Retina (tissue), 1 donor: ENCODE measurements at regions not wholly inside any gene's neighbourhood (a gene's known extent, or its start where the extent isn't known, plus 50 kb on each side); places are given as distances from the start of the nearest gene placed in this dataset.

Experiments
- DNase-seq: peaks from one replicate; pipeline ENCODE4 v3.0.0-alpha.2; 2016

DNA sequence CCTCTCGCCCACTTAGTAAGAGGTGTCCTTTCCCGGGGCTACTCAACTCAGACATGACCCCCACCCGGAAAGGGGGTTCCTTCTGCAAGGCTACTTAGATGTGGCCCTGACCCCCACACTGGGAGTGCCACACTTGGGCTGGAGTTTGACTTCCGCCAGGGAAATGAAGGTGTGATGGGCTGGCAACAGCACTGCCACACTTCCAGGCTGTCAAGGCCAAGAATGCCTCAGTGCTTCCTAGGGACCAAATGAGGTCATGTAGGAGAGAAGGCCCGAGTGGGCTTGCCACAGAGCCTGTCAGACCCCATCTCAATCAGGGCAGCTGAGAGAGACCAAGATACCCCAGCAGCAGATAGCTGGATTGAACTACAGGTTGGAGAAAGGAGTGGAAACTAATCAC is 55.5 kb downstream of the DRD1 start:
- no peak for DNase-seq

DNA sequence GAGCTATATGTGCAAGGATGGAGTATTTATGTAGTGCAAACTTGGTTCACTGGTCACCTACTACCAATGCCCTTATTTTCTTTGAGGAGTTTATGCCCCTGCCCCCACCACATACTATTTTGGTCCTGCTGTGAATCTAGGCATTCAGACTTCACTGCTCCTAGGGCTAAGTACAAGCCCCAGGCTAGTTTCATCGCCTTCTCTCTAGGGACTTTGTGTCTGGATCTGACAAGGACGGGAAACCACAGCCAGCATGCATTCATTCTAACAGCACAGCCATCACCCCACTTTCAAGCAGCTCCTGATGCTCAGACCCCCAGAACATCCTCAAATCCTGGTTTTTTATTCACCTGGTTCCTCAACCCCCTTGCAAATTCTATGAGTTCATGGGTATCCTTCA is 56.8 kb downstream of the DRD1 start:
- peak; percentile 28 for DNase-seq

DNA sequence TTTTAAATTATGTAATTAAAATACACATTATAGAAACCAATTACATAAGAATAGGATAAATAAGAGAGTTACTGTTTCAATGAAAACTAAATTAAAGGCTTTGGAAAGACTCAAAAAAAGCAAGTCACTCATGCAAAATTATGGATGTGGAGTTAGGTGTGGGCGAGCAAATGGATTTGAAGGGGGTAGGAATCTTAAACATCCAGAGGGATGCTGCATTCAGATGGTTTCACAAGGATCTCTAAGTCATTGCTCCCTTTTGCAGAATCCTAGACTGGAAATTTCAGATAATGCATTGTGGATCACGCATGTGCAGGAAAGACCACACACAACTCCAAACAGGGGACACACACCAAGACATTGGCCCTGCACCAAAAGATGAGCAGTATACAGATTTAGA is 57.5 kb downstream of the DRD1 start:
- DNase-seq, result no peak

DNA sequence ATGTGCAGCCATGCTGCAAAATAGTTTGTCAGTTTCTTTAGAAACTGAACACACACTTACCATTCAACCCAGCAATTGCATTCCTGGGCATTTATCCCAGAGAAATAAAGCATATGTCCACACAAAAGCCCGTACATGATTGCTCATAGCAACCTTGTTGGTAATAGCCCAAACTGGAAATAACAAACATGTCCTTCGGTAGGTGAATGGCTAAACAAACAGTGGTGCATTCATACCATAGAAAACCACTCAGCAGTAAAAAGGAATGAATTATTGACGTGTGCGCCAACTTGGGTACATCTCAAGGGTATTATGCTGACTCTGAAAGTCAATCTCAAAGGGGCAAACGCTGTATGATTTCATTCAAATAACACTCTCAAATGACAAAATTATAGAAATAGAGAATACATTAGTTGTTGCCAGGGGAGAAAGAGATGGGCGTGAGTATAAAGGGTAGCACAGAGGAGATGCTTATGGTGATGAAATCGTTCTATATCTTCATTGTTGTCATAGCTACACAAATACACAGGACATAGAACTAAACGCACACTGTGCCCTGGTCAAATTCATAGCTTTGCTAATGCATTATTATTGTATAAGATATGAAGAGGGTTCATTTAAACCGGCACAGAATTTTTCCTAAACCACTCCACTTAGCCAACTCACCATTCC is 58.2 kb downstream of the DRD1 start:
- peak; percentile 54 for DNase-seq

DNA sequence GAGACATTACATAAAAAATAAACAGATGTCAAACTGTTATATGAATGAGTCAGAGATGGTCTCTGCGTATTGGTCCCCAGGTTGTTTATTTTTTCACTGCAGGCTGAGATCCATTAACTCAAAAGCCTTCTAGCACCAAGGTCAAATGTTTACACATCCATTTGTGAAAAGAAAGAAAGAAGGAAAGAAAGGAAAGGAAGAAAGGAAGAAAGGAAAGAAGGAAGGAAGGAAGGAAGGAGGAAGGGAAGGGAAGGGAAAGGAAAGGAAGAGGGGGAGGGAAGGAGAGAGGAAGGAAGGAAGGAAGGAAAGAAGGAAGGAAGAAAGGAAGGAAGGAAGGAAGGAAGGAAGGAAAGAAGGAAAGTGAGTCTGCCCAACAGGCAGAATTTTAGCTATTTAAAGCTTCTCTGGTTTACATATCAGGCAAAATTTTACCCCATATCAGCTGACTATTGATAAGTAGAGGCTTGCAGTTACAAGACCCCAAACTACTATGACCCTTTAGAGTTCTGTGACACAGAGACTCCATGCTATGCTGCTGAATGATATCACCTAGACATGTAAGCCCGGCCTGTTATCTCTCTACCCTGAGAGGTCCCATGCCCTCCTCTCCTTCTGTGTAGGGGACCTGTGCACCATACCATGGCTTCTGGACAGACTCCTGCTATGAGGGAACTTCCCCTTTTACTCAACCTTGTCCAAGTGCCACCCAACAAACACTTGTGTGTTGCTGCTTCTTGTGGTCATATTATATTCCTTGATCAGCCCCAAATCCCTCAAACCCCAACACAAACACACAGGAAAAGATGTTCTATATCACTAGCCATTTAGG is 59.0 kb downstream of the DRD1 start:
- DNase-seq, result no peak

DNA sequence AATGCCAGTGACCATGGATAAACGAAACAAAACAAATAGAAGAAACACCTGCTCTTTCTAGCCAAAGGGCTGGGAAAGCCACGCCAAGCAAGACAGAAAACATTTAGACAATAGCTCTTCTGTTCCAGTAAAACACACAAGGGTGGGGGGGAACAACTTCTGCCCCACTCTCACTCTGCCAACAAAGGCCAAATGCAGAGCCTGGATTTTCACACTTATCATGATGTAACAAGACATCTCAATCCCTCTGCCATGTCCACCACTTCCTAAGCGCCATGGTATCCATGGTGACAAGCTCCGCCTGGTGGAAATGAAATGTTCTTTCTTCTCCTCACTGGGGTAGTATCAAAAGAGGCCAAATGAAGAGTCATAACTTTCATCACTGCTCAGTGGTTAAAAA is 60.6 kb downstream of the DRD1 start:
- DNase-seq, result peak; percentile 28

DNA sequence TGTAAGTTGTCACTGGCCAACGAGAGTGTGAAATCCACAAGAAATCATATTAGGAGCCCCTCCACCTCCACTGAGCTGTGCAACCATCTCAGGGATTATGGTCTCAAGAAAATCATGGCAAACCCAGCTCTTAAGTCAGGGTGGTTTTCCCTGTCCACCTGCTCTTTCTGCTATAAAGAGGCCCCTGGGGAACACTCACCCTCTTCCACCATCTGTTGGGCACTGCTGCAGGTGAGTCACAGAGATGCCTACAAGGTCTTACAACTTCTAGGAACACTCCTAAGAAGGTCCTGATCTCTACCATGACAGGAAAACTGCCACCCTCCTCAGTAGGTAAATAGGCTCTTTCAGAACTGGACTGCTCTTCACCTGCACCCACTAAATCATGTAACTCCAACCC is 61.8 kb downstream of the DRD1 start:
- DNase-seq, result no peak

DNA sequence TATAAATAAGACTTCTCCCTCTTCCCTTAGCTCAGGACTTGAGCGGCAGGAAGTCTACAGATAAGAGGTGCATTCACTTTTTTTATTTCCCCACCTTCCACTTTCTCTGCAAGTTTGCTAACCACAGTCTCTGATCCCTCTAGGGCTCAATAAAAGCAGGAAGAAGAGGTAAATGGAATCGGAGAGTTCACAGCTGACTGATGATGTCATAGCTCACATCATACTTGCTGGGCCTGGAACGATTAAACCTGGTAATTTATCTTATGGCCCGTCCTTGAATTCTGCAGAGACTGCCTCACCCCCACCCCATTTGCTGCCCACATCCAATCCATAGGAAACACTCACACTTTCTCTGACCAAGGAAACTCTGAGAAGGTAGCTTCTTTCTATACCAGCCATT is 62.9 kb downstream of the DRD1 start:
- no peak for DNase-seq

DNA sequence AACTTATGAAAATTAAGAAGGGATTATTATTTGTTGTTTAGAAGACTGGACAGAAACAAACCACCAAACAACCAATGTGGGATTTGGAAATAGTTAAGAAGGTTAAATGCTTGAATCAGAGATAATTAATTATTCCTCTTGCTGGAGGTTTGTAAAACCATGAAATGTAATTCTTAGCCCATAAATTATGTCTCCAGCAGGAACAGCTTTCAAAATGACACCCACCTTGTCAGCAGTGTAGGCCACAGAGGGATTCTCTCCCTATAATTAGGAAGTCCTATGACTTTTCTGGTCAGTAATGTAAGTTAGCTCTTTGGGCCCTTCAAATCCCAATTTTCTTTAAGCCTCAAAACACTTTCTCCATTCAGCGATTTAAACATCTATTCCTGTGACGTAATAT is 63.3 kb downstream of the DRD1 start:
- DNase-seq, result no peak

DNA sequence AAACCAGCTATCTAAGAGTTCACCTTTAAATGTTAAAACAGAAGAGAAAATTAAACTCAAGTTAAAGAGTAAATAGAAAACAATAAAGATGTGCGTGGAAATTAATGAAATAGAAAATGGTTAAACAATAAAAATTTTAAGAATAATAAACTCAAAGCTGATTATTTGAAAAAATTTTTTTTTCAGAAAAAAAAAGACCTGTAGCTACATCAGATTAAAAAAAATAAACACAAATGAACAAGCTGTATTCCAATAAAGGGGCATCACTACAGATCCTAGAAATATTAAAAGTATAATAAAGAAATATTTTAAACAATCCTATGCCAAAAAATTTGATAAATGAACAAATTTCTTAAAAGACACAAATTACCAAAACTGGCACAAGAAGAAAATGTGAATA is 64.1 kb downstream of the DRD1 start:
- DNase-seq, result no peak

DNA sequence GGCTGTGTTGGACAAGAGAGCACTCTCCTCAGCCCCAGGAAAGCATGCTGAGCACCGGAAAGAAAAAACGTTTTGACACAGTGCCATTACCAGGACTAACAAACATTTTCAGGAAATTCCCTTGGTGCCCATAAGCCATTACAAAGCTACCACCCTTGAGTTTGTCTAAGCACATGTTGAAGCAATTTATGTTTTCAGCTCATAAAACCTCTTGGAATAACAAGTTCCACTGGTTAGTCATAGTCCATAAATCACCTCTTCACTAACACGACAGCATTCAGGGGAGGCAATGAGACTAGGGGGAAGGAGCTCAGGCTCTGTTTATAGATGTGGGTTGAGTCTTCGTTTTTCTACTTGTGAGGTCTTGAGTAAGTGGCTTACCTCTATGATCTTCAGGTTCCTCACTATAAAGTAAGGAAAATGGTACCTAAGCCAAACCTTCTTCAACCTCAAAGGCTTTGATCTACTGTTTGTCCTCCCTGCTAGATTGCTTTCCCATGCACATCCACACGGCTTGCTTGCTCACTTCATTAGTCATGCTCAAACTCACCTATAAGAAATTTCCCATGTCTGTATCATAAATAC is 65.4 kb downstream of the DRD1 start:
- no peak for DNase-seq

DNA sequence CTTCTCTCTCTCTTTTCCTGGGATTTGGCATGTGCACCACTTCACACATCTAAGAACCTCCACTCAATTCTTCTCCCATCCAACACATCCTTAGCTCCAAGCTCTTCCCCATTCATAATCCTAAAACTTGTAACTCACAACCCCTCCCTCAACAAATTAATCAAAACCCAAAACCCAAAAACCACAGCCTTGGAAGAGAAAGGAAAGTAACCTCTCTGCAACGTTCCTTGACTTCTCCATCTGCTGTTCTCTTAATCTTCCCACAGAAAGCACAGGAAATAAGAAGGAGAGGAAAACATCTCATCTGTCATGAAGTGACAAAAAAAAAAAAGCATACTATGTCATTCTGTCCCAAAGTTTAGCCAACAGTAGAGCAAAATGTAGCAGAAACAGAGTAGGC is 66.2 kb downstream of the DRD1 start:
- DNase-seq, result no peak

DNA sequence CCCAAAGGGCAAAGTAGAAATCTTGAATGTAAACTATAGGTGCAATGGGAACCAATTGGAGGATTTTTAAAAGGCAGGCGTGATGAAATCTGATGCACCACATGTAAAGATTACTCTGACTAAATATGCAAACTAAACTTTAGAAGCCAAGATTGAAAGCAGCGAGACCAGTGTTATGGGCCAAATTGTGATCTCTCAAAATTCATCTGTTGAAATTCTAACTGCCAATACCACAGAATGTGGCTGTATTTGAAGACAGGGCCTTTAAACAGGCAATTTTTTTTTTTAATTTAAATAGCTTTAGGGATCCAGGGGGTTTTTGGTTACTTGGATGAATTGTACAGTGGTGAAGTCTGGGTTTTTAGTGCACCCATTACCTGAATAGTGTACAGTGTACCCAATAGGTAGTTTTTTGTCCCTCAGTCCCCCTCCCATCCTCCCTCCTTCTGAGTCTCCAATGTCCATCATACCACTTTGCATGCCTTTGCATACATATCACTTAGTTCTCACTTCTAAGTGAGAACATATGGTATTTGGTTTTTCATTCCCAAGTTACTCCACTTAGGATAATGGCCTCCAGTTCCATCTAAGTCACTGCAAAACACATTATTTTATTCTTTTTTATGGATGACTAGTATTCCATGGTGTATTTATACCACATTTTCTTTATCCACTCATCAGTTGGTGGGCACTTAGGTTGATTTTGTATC is 69.7 kb downstream of the DRD1 start:
- DNase-seq, result no peak

DNA sequence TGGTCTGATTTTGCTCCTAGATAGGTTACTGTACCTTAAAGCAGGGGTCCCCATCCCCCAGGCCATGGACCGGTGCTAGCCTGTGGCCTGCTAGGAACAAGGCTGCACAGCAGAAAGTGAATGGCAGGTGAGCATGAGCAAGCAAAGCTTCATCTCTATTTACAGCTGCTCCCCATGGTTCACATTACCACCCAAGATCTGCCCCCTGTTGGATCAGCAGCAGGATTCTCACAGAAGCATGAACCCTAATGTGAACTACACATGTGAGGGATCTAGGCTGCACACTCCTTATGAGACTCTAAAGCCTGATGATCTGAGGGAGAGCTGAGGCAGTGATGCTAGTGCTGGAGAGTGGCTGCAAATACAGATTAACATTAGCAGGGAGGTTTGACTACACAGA is 78.1 kb downstream of the DRD1 start:
- DNase-seq, result no peak

DNA sequence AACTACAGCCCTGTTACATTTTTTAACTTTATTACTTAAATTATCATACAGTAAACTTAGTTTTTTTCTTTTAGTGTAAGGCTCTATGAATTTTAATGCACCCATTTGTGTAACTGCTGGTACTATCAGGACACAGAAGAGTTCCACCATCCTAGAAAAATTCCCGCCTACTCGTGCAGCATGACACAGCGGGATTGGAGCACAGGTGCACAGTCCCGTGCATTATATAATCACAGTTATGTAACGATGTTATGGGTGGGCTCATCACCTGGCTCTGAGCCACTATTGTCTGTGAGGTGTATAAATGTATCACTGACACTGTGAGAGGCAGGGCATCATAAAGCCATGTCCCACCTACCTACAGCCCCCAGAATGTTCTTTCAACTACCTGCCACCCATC is 80.7 kb downstream of the DRD1 start:
- DNase-seq, result no peak

DNA sequence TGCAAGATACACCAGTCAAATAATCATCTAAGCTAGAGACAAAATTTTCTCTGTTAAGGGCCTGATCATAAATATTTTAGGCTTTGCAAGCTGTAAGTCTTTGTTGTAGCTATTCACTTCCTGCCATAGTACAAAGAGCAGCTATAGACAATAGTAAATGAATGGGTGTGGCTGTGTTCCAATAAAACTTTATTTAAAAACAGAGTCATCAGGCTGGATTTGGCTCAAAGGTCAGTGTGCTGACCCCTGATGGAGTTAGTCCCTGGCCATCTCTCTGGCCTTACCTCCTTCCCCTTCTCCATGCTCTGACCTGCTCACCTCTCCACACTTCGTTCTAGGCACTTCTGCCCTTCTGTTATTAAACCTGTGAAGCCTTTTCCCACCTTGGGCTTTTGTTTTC is 86.0 kb downstream of the DRD1 start:
- DNase-seq, result no peak

DNA sequence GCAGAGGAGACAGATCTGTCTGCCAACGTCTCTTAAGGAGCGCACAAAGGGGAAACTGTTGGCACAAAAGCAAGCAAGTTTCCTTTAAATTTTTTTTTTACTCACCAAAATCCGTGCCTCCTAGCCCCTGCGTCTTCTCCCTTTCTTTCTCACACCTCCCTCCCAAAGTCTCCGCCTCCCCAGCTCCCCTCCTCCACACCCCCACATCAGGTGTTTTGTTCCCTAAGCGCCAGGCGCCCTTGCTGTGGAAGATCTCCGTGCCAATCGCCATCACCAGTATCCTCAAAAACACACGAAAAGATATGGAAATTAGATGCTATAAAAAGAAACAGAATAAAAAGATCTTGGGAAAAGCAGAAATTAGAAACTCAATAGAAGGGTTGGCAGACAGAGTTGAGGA is 87.6 kb downstream of the DRD1 start:
- DNase-seq, result no peak

DNA sequence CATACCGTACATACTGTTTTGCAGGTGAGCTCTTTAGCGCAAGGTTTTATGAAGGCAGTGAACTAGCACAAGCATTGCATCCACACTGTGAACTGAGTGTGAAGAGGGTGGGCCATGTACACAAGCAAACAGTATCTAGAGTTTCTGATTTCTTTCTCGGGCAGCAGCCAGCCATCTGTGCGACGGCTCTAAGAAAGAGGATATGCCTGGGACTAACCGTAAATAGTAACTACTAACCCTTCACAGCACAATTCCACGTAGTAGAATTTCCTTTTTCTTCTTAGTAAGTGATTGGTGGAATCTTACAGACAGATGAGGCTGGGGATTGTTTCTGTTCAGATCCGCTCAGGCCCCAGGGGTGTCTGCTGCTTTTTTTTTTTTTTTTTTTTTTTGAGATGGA is 89.0 kb downstream of the DRD1 start:
- DNase-seq, result no peak

DNA sequence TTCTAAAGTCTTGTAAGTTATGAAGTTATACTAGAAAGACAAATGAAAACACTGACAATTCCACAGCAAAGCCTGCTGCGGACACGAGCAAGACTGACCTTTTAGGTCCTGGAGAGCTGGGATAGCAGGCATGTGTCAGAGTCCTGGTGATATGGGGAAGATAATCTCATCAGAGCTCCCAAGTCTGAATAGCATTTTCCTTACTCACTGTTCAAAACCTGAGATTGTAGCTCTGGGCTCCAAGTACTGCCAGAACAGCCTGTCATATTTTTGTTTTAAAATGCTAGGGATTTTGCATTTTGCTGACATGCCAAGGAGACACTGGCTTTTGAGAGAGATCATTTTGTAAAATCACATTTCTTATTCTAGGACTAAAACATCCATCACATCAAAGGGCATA is 90.1 kb downstream of the DRD1 start:
- DNase-seq, result no peak

DNA sequence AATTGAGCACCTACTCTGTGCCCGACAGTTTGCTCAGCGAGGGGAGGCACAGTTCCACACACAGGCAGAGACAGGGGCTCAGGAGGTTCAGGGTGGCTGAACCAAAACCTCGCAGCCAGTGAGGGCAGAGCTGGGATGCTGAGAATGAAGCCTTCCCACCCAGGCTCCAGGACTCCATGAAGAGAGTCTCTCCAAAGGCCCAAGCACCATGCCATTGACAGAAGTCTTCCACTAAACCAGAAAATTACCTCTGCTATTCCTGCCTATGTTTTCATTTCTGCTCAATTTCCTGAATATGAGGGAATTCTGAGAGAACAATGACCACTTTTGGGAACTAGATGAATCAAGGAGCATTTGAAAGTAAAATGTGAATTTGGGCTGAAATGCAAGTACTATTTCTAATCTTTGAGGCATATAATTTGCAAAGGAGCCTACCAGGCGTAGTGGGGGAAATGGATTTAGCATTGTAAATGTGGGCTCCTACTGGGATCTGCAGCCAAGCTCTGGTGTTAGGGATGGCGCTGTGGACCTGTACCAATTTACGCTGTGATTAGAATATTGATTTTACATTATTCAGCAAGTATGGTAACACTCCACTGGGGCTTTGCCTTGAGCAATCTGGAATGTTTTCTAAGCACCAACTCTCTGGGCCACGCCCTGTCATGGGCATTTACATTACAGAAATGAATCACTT is 91.9 kb downstream of the DRD1 start:
- no peak for DNase-seq

DNA sequence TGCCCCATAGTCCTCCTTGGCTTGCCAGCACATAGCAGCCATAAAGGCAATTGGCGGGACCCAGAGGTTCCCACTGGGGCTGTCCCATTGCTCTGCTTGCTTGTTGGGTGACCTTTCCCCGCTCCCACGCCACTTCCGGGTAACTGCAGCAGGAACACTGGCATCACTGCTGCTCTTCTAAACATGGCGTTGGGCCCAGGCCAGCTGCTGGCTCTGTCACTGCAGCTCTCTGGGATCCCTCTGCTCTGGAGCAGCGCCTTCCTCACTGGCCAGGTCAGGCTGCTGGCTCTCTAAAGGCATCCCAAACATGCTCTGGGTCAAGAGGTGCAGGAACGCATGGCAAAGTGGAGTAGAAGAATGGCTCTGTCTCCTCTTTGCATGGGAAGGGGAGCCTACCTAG is 92.9 kb downstream of the DRD1 start:
- no peak for DNase-seq

DNA sequence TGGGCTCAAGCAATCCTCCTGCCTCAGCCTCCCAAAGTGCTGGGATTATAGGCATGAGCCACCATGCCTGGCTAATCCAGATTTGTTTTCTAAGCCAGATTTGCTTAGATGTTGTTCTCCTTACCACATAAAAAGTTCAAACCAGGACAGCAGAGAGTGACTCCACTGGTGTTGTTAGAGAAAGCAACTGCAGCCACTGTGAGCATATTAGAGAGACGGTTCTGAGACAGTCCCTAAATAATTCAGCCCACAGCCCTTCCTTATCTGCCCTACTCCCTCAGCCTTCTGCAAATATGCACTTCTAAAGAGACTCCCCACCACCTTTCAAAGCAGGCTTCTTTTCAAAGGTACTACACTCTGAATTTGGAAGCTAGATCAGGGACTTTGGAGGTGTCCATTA is 96.1 kb downstream of the DRD1 start:
- DNase-seq, result no peak

DNA sequence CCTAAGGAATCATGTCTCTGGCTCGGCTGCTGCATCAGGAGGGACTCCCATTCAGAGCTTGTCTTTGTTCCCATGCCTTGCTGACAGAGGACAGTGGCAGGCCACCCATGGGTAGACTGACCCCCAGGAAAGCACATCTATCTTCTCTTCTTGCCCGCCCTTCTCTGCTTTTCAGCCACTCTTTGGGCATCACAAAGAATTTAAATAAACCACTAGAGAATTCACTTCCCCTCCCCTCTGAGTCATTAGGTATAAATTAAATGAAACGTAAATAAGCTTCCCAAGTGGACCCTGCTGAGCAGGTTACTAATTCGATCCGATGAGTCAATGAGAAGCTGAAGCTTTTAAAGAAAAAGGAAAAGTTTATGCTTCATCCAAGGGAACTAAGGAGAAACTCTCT is 97.0 kb downstream of the DRD1 start:
- no peak for DNase-seq
